Calu3 (cell line): ENCODE measurements at regions not wholly inside any gene's neighbourhood (a gene's known extent, or its start where the extent isn't known, plus 50 kb on each side); places are given as distances from the start of the nearest gene placed in this dataset.

Experiments
- BruUV-seq: library from RNA; stranded (reverse); fragments of 400-500 nt; replicated peaks from 2 replicates; lab custom pipeline; 2021; lab: Mats Ljungman, UMichigan
- CTCF ChIA-PET: fragments of 300-600 bp; sonication (Branson Sonifier 250); formaldehyde crosslinking; loops from one replicate; lab custom pipeline; 2022; ENCODE audit warnings: antibody characterized with exemption; lab: Charles Lee
- DNase-seq: peaks from one replicate; pipeline ENCODE4 v3.0.0; 2022
- H3K27ac Mint-ChIP-seq: one replicate; pipeline ENCODE4 v1.8.0; 2022; ENCODE audit warnings: mixed read lengths; ENCODE audit not compliant: unreplicated experiment
- H3K27me3 Mint-ChIP-seq: one replicate; pipeline ENCODE4 v1.8.0; 2022; ENCODE audit warnings: mixed read lengths; ENCODE audit not compliant: unreplicated experiment
- H3K36me3 Mint-ChIP-seq: one replicate; pipeline ENCODE4 v1.8.0; 2022; ENCODE audit warnings: mild to moderate bottlenecking, moderate library complexity, mixed read lengths; ENCODE audit not compliant: insufficient read depth, unreplicated experiment
- H3K4me1 Mint-ChIP-seq: one replicate; pipeline ENCODE4 v1.8.0; 2022; ENCODE audit warnings: mild to moderate bottlenecking, low read depth, mixed read lengths; ENCODE audit not compliant: unreplicated experiment
- H3K4me3 Mint-ChIP-seq: one replicate; pipeline ENCODE4 v1.8.0; 2022; ENCODE audit warnings: mild to moderate bottlenecking, low read depth, moderate library complexity, mixed read lengths; ENCODE audit not compliant: unreplicated experiment
- H3K9me3 Mint-ChIP-seq: one replicate; pipeline ENCODE4 v1.8.0; 2022; ENCODE audit warnings: low read depth, mixed read lengths; ENCODE audit not compliant: unreplicated experiment
- intact Hi-C: fragments of 100-400 bp; cut with micrococcal nuclease; formaldehyde crosslinking; loops from one replicate; pipeline ENCODE4 v1.10.0; 2022; ENCODE audit not compliant: unreplicated experiment
- TF ChIP-seq, protein P1 (sequence below): fragments of 200-600 bp; IDR thresholded peaks from one replicate; pipeline ENCODE4 v1.8.0; 2022; ENCODE audit warnings: antibody characterized with exemption; ENCODE audit not compliant: unreplicated experiment

DNA sequence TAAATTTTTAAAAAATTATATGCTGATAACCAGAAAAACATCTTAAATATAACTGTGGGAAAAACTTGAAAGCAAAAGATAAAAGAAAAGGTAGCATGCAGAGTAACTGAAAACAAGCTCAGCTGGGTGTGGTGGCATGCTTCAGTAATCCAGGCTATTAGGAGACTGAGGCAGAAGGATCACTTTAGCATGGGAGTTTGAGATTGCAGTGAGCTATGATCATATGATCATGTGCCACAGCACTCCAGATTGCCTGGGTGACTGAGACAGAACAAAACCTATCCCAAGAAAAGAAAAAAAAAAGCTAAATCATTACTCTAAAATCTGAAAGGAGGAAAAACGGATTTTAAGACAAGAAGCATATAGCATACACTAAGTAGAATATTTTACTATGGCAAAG, 1624.0 kb downstream of the AMY1C start:
- no peaks in the 10 kb centered on the region for H3K27me3 Mint-ChIP-seq
- no peaks in the 10 kb centered on the region for H3K4me1 Mint-ChIP-seq
- no TSS peak for BruUV-seq
- intact Hi-C loops, result no loop called here
- no peak for DNase-seq
- peaks cover 5% of the 10 kb centered on the region for H3K9me3 Mint-ChIP-seq
- no peak overlapping the region for H3K27ac Mint-ChIP-seq
- TF ChIP-seq, protein P1, sequence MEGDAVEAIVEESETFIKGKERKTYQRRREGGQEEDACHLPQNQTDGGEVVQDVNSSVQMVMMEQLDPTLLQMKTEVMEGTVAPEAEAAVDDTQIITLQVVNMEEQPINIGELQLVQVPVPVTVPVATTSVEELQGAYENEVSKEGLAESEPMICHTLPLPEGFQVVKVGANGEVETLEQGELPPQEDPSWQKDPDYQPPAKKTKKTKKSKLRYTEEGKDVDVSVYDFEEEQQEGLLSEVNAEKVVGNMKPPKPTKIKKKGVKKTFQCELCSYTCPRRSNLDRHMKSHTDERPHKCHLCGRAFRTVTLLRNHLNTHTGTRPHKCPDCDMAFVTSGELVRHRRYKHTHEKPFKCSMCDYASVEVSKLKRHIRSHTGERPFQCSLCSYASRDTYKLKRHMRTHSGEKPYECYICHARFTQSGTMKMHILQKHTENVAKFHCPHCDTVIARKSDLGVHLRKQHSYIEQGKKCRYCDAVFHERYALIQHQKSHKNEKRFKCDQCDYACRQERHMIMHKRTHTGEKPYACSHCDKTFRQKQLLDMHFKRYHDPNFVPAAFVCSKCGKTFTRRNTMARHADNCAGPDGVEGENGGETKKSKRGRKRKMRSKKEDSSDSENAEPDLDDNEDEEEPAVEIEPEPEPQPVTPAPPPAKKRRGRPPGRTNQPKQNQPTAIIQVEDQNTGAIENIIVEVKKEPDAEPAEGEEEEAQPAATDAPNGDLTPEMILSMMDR, result no peak
- CTCF ChIA-PET, result no interaction called here
- no peak overlapping the region for H3K4me3 Mint-ChIP-seq
- H3K36me3 Mint-ChIP-seq, result no peaks in the 10 kb centered on the region

DNA sequence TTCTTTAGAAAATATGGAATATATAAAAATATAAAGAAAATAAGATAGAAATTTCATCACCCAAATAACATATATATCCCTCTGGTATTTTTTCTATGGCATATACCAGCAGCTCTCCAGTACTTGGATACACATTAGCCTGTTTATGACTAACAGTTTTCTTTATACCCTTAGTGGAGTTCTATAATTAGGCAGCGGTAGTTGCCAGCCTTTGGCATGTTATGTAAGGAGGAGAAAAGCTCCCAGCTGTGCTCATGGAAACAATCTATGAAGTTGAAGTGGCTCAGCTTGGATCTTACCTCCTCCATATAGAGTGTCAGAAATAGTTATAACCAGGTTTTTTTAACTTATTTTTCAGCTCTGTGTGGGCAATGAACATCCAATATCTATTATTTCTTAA, 1636.8 kb downstream of the AMY1C start:
- Mint-ChIP-seq H3K36me3 (no peaks in the 10 kb centered on the region), H3K27me3 (no peaks in the 10 kb centered on the region), H3K4me3 (no peak overlapping the region), H3K27ac (no peak overlapping the region), H3K9me3 (peaks cover 10% of the 10 kb centered on the region), H3K4me1 (no peaks in the 10 kb centered on the region)
- CTCF ChIA-PET, result no interaction called here
- no peak for DNase-seq
- intact Hi-C loops, result no loop called here
- BruUV-seq, result no TSS peak
- TF ChIP-seq, protein P1, result no peak

DNA sequence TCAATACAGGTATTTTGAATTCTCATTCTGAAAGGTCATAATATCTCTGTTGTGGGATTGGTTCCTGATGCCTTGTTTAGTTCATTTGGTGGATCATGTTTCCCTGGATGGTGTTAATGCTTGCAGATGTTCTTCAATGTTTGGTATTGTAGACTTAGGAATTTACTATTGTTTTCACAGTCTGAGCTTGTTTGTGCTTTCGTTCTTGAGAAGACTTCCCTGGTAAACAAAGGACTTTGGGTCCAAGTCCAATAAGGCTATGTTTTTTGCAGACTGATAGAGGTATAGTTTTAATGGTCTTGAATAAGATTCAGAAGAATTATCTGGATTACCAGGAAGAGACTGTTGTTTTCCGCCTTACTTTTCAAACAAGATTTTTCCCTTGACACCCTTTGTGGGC, 1646.3 kb downstream of the AMY1C start:
- Mint-ChIP-seq H3K27ac (no peak overlapping the region), H3K36me3 (no peaks in the 10 kb centered on the region), H3K9me3 (peaks cover 10% of the 10 kb centered on the region), H3K4me3 (no peak overlapping the region), H3K27me3 (no peaks in the 10 kb centered on the region), H3K4me1 (no peaks in the 10 kb centered on the region)
- CTCF ChIA-PET, result no interaction called here
- DNase-seq, result no peak
- intact Hi-C loops, result no loop called here
- no TSS peak for BruUV-seq
- TF ChIP-seq, protein P1, result no peak

DNA sequence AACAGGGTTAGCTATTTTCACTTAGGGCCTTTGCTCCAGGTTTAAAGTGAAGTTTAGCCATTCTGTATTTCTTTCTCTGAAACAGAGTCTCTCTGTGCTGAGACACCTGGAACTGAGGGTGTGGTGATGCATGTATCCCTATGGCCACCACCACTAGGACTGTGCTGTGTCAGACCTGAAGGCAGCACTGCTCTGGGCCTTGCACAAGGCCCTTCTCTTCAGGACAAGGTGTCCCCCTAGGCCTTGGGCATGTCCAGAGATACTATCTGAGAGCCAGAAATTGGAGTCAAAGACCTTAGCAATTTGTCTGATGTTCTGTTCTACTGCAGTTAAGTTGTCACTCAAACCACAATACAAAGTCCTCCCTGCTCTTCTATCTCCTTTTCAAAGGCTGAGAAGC, 1649.2 kb downstream of the AMY1C start:
- intact Hi-C loops, result no loop called here
- H3K9me3 Mint-ChIP-seq, result peaks cover 5% of the 10 kb centered on the region

More for the DNA sequence above, 1649.2 kb downstream of the AMY1C start:
- CTCF ChIA-PET, result no interaction called here
- no peak for DNase-seq
- Mint-ChIP-seq H3K36me3 (no peaks in the 10 kb centered on the region), H3K4me1 (no peaks in the 10 kb centered on the region), H3K27me3 (no peaks in the 10 kb centered on the region), H3K4me3 (no peak overlapping the region), H3K27ac (no peak overlapping the region)
- no TSS peak for BruUV-seq
- TF ChIP-seq, protein P1, result no peak
